Activated naive CD8-positive, alpha-beta T cell treated with anti-CD3 and anti-CD28 coated beads, Interleukin-2, amount 50 U/mL, for 24 hours (primary cell): ENCODE measurements at regions not wholly inside any gene's neighbourhood (a gene's known extent, or its start where the extent isn't known, plus 50 kb on each side); places are given as distances from the start of the nearest gene placed in this dataset.

Source experiments
- ATAC-seq: fragments of 150-1000 bp; cut with Tn5 transposase; one replicate; pipeline ENCODE4 v1.10.0; 2021
- DNase-seq: peaks from one replicate; pipeline ENCODE4 v3.0.0; 2021
- H3K27ac Mint-ChIP-seq: one replicate; pipeline ENCODE4 v1.8.0; 2021; ENCODE audit warnings: mild to moderate bottlenecking, mixed read lengths
- H3K27me3 Mint-ChIP-seq: one replicate; pipeline ENCODE4 v1.8.0; 2021; ENCODE audit warnings: mixed read lengths
- H3K36me3 Mint-ChIP-seq: one replicate; pipeline ENCODE4 v1.8.0; 2021; ENCODE audit warnings: low read depth, mixed read lengths
- H3K4me1 Mint-ChIP-seq: one replicate; pipeline ENCODE4 v1.8.0; 2021; ENCODE audit warnings: mixed read lengths
- H3K4me3 Mint-ChIP-seq: one replicate; pipeline ENCODE4 v1.8.0; 2021; ENCODE audit warnings: mild to moderate bottlenecking, moderate library complexity, mixed read lengths
- H3K9me3 Mint-ChIP-seq: one replicate; pipeline ENCODE4 v1.8.0; 2021; ENCODE audit warnings: mixed read lengths

DNA sequence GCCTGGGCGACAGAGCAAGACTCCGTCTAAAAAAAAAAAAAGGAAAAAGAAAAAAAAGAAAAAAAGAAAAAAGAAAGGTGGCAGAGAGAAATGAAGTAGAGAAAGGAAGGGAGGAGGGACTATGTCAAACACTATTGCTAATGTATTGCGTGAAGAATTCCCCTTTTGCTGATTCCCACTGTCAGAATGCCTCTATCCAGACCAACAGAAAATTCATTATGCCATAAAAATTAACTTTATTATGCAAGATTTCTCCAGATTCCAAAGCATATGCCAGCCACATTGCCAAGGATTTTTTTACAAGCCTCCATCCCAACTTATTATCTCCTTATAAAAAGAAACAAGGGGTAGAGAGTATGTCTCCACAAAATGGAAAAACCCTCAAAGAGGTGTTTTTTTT, 209.3 kb downstream of the MTERF1 start:
- no peak for ATAC-seq
- DNase-seq, result no peak
- Mint-ChIP-seq H3K4me3 (no peak overlapping the region), H3K4me1 (no peaks in the 10 kb centered on the region), H3K27ac (no peak overlapping the region), H3K9me3 (peaks cover 4% of the 10 kb centered on the region), H3K36me3 (no peaks in the 10 kb centered on the region), H3K27me3 (no peaks in the 10 kb centered on the region)

DNA sequence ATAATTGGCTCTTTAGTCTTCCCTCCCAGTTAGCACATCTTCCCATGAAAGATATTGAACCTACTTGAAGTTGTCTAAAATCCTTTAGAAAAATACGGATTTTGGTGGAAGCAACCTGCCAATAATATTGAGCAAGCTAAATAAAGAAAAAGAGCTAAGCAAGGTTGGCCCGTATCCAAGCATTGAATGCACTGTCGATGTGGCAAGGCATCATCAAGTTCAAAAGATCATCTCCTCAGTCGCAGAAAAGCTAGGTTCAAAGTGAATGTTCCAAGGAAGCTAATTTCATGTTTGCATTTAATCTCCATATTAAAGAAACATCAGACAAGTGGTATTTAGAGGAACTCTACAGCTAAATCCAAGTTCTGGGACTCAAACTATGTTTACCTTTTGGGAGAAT, 206.0 kb downstream of the MTERF1 start:
- H3K9me3 Mint-ChIP-seq, result peaks cover 4% of the 10 kb centered on the region
- ATAC-seq (no peak), DNase-seq (no peak)
- H3K27ac Mint-ChIP-seq, result no peak overlapping the region
- no peaks in the 10 kb centered on the region for H3K4me1 Mint-ChIP-seq
- H3K27me3 Mint-ChIP-seq, result no peaks in the 10 kb centered on the region
- no peaks in the 10 kb centered on the region for H3K36me3 Mint-ChIP-seq
- no peak overlapping the region for H3K4me3 Mint-ChIP-seq

DNA sequence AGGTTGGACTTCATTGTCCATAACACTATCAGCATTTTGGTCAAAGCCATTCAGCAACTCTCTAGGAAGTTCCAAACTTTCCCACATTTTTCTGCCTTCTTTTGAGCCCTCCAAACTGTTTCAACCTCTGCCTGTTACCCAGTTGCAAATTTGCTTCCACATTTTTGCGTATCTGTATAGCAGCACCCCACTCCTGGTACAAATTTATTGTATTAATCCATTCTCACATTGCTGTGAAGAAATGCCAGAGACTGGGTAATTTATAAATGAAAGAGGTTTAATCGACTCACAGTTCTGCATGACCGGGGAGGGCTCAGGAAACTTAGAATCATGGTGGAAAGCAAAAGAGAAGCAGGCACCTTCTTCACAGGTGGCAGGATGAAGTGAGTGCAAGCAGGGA, 198.8 kb downstream of the MTERF1 start:
- H3K27ac Mint-ChIP-seq, result no peak overlapping the region
- DNase-seq, result no peak
- no peaks in the 10 kb centered on the region for H3K4me1 Mint-ChIP-seq
- H3K4me3 Mint-ChIP-seq, result no peak overlapping the region
- no peaks in the 10 kb centered on the region for H3K27me3 Mint-ChIP-seq
- H3K9me3 Mint-ChIP-seq, result peaks cover 26% of the 10 kb centered on the region
- ATAC-seq, result no peak
- H3K36me3 Mint-ChIP-seq, result peaks cover 5% of the 10 kb centered on the region

DNA sequence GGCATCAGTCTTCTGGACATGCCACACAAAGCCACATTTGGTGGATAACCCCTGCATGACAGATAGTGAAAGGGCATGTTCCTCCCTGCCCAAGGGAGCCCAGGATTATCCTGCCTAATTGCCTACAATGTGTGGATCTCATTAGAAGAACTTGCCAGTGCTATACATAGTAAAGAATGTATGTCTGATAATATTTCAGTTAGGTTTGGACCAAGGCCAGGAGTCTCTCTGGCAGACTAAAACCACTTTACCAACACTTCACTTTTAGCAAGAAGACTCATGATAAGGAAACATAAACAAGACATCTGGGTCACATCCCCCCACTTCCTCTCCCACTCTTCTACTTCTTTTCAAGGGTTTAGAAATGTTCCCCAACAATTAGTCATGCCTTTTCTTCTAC, 196.7 kb downstream of the MTERF1 start:
- ATAC-seq (no peak), DNase-seq (no peak)
- peaks cover 30% of the 10 kb centered on the region for H3K9me3 Mint-ChIP-seq
- no peak overlapping the region for H3K27ac Mint-ChIP-seq
- H3K4me3 Mint-ChIP-seq, result no peak overlapping the region
- no peaks in the 10 kb centered on the region for H3K27me3 Mint-ChIP-seq
- H3K36me3 Mint-ChIP-seq, result peaks cover 5% of the 10 kb centered on the region
- no peaks in the 10 kb centered on the region for H3K4me1 Mint-ChIP-seq

DNA sequence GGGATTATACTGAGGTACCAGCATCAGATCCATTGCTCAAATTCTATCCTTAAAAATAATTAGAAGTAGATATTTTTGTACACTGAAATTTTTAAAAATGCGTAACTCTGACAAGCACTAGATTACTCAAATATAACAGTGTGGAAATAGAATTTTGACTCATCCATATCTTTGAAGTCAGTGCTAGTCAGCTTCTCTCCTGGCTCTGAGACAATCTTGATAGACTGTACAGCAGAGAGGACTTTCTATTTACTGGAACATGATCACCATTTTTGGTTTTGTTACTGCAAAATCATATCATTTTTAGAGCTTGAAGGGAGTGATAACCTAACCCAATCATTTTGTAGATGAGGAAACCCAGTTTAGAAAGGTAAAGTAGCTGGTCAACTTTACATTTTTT, 195.0 kb downstream of the MTERF1 start:
- Mint-ChIP-seq H3K36me3 (peaks cover 4% of the 10 kb centered on the region), H3K4me3 (no peak overlapping the region), H3K27ac (no peak overlapping the region), H3K4me1 (no peaks in the 10 kb centered on the region), H3K27me3 (no peaks in the 10 kb centered on the region), H3K9me3 (peaks cover 17% of the 10 kb centered on the region)
- ATAC-seq (no peak), DNase-seq (no peak)

DNA sequence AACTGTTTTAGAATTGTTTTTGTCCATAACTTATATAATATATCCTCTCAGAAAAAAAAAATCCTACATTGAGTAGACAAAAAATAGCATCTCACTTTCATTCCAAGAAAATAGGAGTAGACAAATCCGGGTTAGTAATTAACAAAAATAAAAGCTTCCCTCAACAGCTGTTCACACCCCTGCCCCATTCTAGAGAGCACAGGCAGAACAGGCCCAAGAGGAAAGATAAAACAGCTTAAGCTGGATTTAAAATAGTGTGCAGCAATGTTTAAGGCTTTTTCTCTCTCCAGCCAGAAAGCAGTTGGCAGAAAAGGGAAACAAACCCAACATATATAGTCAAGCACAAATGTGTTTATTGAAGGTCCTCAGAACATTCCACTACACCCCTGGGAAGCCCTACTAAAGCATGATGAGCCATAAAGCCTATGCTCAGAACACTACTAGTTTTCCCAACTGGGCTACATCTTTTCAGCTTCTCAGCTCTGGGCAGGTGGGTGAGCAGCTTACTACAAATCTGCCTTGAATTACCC, 189.9 kb downstream of the MTERF1 start:
- Mint-ChIP-seq H3K36me3 (no peaks in the 10 kb centered on the region), H3K27me3 (no peaks in the 10 kb centered on the region), H3K4me3 (no peak overlapping the region), H3K27ac (no peak overlapping the region), H3K4me1 (no peaks in the 10 kb centered on the region), H3K9me3 (peaks cover 4% of the 10 kb centered on the region)
- ATAC-seq (no peak), DNase-seq (no peak)

DNA sequence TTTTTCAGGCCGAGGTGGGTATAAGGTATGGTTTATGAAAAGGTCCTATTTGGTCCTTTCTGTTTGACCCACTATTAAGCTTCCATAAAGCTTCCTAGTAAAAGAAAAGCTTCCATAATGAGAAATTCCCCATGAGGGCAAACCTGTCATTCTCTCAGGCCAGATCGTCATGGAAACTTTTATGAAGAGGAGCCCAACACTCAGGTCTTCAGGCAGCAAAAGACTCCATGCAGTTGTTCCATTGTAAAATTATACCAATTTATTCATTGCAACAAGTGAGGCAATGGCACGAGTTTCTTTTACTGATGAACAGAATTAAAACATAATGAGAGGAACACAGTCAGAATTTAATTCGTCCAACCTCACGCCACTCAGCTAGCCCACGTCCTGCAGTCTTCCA, 188.6 kb downstream of the MTERF1 start:
- H3K36me3 Mint-ChIP-seq, result no peaks in the 10 kb centered on the region
- H3K27ac Mint-ChIP-seq, result no peak overlapping the region
- H3K27me3 Mint-ChIP-seq, result no peaks in the 10 kb centered on the region
- ATAC-seq, result no peak
- no peak for DNase-seq
- no peak overlapping the region for H3K4me3 Mint-ChIP-seq
- H3K9me3 Mint-ChIP-seq, result peaks cover 4% of the 10 kb centered on the region
- no peaks in the 10 kb centered on the region for H3K4me1 Mint-ChIP-seq

DNA sequence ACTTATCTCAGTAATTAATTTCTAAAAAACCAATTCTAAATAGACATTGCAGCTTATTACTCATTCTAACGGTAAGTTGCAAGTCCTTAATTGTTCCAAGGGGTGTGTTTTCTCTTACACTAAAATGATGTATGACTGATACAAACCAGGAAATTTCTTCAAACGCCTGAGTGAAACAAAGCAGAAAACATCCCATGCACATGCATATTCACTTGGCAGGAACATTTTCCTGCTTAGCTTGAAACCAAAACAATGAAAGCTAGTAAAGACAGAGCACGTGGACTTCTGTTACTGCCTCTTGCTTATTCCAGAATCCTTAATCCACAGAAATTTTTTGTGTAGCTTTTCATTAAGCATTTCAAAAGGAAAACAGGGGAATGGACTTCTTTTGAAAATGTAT, 187.7 kb downstream of the MTERF1 start:
- ATAC-seq (no peak), DNase-seq (no peak)
- no peak overlapping the region for H3K27ac Mint-ChIP-seq
- no peaks in the 10 kb centered on the region for H3K27me3 Mint-ChIP-seq
- no peak overlapping the region for H3K4me3 Mint-ChIP-seq
- peaks cover 3% of the 10 kb centered on the region for H3K9me3 Mint-ChIP-seq
- H3K36me3 Mint-ChIP-seq, result no peaks in the 10 kb centered on the region
- no peaks in the 10 kb centered on the region for H3K4me1 Mint-ChIP-seq

DNA sequence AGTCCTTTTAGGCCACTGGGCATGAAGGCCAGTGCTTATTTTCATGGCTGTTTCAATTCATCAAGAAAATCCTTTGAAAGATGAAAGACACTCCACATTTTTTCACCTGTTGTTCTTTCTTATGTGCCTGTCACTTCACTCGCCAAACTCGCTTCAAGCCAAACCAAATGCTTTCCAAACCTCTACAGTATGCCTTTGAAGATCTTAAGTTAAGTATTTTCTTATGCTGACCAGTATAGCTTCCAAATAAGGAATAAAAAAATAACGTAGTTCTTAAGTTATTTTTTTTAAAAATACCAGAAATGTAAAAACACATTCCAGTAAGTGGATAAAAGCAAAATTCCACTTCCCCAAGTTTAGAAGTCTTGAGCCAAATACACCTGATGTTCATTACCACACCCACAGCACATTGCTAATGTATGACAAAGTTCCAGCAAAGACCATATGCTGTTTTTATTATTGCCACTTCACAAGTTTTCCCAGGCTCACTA, 186.1 kb downstream of the MTERF1 start:
- H3K36me3 Mint-ChIP-seq, result peaks cover 4% of the 10 kb centered on the region
- ATAC-seq (no peak), DNase-seq (no peak)
- no peaks in the 10 kb centered on the region for H3K9me3 Mint-ChIP-seq
- H3K4me3 Mint-ChIP-seq, result no peak overlapping the region
- no peak overlapping the region for H3K27ac Mint-ChIP-seq
- H3K4me1 Mint-ChIP-seq, result no peaks in the 10 kb centered on the region
- H3K27me3 Mint-ChIP-seq, result no peaks in the 10 kb centered on the region

DNA sequence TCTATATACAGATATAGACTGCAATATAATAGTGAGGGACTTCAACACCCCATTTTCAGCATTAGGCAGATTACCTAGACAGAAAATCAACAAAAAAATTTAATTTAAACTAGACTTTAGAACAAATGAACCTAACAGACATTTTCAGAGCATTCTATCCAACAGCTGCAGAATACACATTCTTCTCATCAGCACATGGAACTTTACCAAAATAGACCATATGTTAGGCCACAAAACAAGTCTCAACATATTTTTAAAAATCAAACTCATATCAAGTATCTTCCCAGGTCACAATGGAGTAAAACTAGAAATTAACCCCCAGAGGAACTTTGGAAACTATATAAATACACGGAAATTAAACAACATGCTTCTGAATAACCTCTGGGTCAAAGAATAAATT, 169.6 kb downstream of the MTERF1 start:
- H3K9me3 Mint-ChIP-seq, result peaks cover 20% of the 10 kb centered on the region
- H3K4me3 Mint-ChIP-seq, result no peak overlapping the region

DNA sequence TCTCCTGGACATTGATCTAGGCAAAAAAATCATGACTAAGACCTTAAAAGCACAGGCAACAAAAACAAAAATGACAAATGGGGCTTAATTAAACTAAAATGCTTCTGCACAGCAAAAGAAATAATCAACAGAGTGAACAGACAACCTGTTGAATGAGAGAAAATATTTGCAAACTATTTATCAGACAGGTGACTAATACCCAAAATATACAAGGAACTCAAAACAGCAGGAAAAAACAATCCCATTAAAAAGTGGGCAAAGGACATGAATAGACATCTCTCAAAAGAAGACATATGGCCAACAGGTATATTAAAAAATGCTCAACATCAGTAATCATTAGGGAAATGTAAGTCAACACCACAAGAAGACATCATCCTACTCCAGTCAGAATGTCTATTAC, 166.8 kb downstream of the MTERF1 start:
- H3K27me3 Mint-ChIP-seq, result no peaks in the 10 kb centered on the region
- no peak overlapping the region for H3K27ac Mint-ChIP-seq
- DNase-seq (no peak), ATAC-seq (no peak)
- H3K4me1 Mint-ChIP-seq, result no peaks in the 10 kb centered on the region
- no peak overlapping the region for H3K4me3 Mint-ChIP-seq
- H3K9me3 Mint-ChIP-seq, result peaks cover 16% of the 10 kb centered on the region
- H3K36me3 Mint-ChIP-seq, result no peaks in the 10 kb centered on the region

More for the DNA sequence above, 169.6 kb downstream of the MTERF1 start:
- DNase-seq (no peak), ATAC-seq (no peak)
- Mint-ChIP-seq H3K36me3 (no peaks in the 10 kb centered on the region), H3K27me3 (no peaks in the 10 kb centered on the region), H3K27ac (no peak overlapping the region), H3K4me1 (no peaks in the 10 kb centered on the region)

DNA sequence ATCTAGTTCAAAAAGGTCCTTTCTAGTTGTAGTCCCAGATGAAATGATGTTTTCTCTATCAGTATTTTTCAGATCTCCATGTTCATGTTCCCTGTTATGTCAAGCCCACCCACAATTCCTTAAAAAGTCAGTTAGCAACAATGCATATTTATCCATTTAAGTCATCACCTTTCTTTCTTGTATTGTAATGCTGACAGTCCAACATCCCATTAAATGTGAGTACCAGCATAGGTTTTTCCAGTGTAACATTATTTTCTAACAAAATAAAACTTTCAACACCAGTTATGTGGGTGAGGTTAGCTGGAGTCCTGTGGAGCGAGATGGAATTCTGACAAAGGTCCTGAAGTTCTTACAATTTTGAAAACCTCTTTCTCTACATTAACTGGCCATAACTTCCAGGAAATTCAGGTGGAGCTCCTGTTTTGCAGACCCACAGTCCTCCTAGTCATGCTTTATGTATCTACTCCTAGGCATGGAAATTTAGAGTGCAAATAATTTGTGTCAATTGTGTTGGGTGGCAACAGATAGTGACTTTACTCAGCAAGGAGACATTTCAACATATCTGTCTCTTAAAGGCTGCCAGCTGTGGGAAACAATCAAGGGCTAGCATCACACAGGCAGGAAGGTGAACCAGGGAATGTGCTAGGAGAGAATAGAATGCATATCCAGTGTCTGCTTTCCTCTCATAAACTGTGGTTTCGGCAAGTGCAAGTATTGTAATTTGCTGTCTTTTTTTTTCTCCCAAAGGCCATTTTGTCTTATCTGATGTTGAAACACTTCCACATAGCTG, 162.6 kb downstream of the MTERF1 start:
- ATAC-seq (no peak), DNase-seq (no peak)
- no peaks in the 10 kb centered on the region for H3K27me3 Mint-ChIP-seq
- H3K4me3 Mint-ChIP-seq, result no peak overlapping the region
- no peaks in the 10 kb centered on the region for H3K36me3 Mint-ChIP-seq
- peaks cover 17% of the 10 kb centered on the region for H3K9me3 Mint-ChIP-seq
- no peak overlapping the region for H3K27ac Mint-ChIP-seq
- H3K4me1 Mint-ChIP-seq, result no peaks in the 10 kb centered on the region

DNA sequence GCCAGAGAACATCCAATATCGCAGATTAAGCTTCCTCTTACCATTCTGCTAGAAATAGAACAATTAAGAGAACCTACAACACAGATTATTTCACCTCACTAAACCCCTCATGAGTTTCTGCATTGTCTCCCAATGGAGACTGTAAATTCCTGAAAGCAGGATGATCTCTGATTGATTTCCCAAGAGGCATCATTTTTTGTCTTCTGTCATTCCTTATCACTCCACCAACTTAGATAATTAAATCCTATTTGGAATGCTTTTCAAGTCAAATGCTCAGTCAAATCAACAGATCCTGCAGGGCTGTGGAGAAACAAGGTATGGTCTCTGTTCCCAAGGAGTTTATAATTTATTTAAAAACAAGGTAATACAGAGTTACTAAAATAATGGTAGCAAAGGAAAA, 161.5 kb downstream of the MTERF1 start:
- no peaks in the 10 kb centered on the region for H3K4me1 Mint-ChIP-seq
- no peak overlapping the region for H3K27ac Mint-ChIP-seq
- H3K27me3 Mint-ChIP-seq, result no peaks in the 10 kb centered on the region
- DNase-seq (no peak), ATAC-seq (no peak)
- no peaks in the 10 kb centered on the region for H3K36me3 Mint-ChIP-seq
- no peak overlapping the region for H3K4me3 Mint-ChIP-seq
- peaks cover 25% of the 10 kb centered on the region for H3K9me3 Mint-ChIP-seq

DNA sequence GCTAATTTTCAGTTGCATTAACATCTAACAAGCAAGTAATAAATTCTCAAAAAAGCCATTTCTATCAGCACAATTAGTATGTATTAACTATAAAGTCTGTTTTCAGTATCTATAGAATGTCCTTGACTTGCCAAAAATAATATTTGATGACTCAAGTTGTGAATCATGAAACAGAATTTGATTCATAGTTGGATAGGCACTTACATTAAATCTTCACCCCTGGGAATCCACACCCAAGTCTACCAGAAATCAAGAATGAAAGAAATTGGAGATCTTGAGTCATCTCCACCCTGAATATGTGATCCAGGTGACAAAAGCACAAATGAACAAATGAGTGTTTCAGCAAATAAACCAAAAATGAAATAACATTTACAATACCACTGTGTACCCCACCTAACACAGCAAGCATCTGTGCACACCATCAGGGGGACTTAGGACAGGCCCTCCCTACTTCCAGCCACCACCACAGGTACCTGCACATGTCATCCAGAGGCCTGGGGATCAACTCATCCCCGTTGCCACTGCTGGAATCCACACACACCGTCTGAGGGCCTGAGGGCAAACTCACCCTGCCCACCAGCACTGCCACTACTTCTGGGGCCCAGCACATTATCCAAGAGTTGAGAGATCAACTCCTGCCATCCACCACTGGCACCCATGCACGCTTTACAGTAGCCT, 160.1 kb downstream of the MTERF1 start:
- no peaks in the 10 kb centered on the region for H3K36me3 Mint-ChIP-seq
- no peak overlapping the region for H3K4me3 Mint-ChIP-seq
- no peaks in the 10 kb centered on the region for H3K27me3 Mint-ChIP-seq
- no peaks in the 10 kb centered on the region for H3K4me1 Mint-ChIP-seq
- peaks cover 25% of the 10 kb centered on the region for H3K9me3 Mint-ChIP-seq
- no peak for DNase-seq
- no peak overlapping the region for H3K27ac Mint-ChIP-seq
- no peak for ATAC-seq

DNA sequence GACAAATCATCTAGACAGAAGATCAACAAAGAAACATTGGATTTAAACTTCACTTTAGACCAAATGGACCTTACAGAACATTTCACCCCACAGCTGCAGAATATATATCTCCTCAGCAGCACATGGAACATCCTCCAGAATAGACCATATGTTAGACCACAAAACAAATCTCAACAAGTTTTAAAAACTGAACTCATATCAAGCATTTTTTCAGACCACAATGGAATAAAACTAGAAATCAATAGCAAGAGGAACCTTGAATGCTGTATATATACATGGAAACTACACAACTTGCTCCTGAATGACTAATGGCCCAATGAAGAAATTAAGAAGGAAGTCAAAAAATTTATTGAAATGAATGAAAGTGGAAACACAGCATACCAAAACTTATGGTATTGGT, 157.7 kb downstream of the MTERF1 start:
- DNase-seq (no peak), ATAC-seq (no peak)
- H3K27me3 Mint-ChIP-seq, result no peaks in the 10 kb centered on the region
- no peak overlapping the region for H3K4me3 Mint-ChIP-seq
- no peaks in the 10 kb centered on the region for H3K4me1 Mint-ChIP-seq
- no peak overlapping the region for H3K27ac Mint-ChIP-seq
- H3K36me3 Mint-ChIP-seq, result no peaks in the 10 kb centered on the region
- peaks cover 30% of the 10 kb centered on the region for H3K9me3 Mint-ChIP-seq
